ENCODE measurements at regions not wholly inside any gene's neighbourhood (a gene's known extent, or its start where the extent isn't known, plus 50 kb on each side); places are given as distances from the start of the nearest gene placed in this dataset.

DNA sequence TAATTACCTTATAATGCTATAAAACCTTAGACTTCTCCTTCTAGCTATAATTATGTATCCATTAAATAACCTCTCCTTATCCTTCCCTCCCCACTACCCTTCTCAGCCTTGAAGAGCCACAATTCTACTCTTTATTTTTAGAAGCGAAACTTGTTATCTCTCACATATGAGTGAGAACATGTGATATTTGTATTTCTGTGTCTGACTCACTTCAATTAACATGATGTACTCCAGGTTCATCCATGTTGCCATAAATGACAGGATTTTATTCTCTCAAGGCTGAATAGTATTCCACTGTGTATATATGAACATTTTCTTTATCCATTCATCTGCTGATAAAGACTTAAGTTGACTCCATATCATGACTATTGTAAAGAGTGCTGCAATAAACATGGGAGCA, 485.6 kb downstream of the FLRT2 start:
- Histone ChIP-seq H3K4me3 (IDR thresholded peaks at IDR 0.05; ENCODE audit: insufficient read depth, low read depth, low read length) (no peak overlapping the region), H3K4me2 (no peak overlapping the region), H3K27me3 (ENCODE audit: insufficient read depth, low read depth) (no peaks in the 10 kb centered on the region)

GRCh38 chr14:86013641-86014040, 483.7 kb downstream of the FLRT2 start:
- H3K9ac ChIP-seq = no peak overlapping the region
- H3K4me2 ChIP-seq = no peak overlapping the region
- H3K79me2 ChIP-seq (ENCODE audit: insufficient read depth, low read depth) = no peaks in the 10 kb centered on the region

More for the DNA sequence above, 485.6 kb downstream of the FLRT2 start:
- no peaks in the 10 kb centered on the region for H4K20me1 ChIP-seq (ENCODE audit: insufficient read depth)
- TF ChIP-seq, protein P1, sequence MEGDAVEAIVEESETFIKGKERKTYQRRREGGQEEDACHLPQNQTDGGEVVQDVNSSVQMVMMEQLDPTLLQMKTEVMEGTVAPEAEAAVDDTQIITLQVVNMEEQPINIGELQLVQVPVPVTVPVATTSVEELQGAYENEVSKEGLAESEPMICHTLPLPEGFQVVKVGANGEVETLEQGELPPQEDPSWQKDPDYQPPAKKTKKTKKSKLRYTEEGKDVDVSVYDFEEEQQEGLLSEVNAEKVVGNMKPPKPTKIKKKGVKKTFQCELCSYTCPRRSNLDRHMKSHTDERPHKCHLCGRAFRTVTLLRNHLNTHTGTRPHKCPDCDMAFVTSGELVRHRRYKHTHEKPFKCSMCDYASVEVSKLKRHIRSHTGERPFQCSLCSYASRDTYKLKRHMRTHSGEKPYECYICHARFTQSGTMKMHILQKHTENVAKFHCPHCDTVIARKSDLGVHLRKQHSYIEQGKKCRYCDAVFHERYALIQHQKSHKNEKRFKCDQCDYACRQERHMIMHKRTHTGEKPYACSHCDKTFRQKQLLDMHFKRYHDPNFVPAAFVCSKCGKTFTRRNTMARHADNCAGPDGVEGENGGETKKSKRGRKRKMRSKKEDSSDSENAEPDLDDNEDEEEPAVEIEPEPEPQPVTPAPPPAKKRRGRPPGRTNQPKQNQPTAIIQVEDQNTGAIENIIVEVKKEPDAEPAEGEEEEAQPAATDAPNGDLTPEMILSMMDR (conservative IDR thresholded peaks at IDR 0.05; ENCODE audit: low read depth, low read length) = no peak
- H3K4me1 ChIP-seq (ENCODE audit: low read depth, poor library complexity, severe bottlenecking) = no peaks in the 10 kb centered on the region
- no peak overlapping the region for H3K27ac ChIP-seq
- H3K79me2 ChIP-seq (ENCODE audit: insufficient read depth, low read depth) = no peaks in the 10 kb centered on the region
- no peak overlapping the region for H3K9ac ChIP-seq
- no peaks in the 10 kb centered on the region for H3K36me3 ChIP-seq (ENCODE audit: insufficient read depth)
- no peak overlapping the region for H2AFZ ChIP-seq (ENCODE audit: low read depth)

DNA sequence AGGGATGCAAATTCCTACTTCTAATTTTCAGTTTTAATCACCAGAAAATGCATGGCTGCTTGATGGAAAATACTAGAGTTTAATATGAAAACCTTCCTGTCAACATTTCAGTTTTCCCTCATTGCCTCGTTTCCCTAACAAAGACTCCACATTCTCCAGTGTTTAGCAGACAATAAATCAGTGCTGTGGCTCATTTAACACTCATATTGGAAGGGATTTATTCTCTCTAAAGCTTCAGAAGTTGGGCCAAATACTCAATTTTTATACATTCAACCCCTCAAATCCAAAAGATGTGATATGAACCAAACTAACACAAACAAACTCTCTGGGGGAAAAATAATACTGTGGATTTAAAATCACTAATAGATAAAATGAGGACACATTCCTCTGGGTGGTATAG, 482.5 kb downstream of the FLRT2 start:
- no peaks in the 10 kb centered on the region for H3K79me2 ChIP-seq (ENCODE audit: insufficient read depth, low read depth)
- TF ChIP-seq, protein P1 (conservative IDR thresholded peaks at IDR 0.05; ENCODE audit: low read depth, low read length) = no peak
- H3K4me2 ChIP-seq = no peak overlapping the region
- H3K36me3 ChIP-seq (ENCODE audit: insufficient read depth) = no peaks in the 10 kb centered on the region
- no peak overlapping the region for H3K9ac ChIP-seq
- H3K4me3 ChIP-seq (IDR thresholded peaks at IDR 0.05; ENCODE audit: insufficient read depth, low read depth, low read length) = no peak overlapping the region
- H4K20me1 ChIP-seq (ENCODE audit: insufficient read depth) = no peaks in the 10 kb centered on the region
- no peak overlapping the region for H2AFZ ChIP-seq (ENCODE audit: low read depth)
- no peak overlapping the region for H3K27ac ChIP-seq
- H3K4me1 ChIP-seq (ENCODE audit: low read depth, poor library complexity, severe bottlenecking) = no peaks in the 10 kb centered on the region
- H3K27me3 ChIP-seq (ENCODE audit: insufficient read depth, low read depth) = no peaks in the 10 kb centered on the region

More at GRCh38 chr14:86013641-86014040, 483.7 kb downstream of the FLRT2 start:
- H3K36me3 ChIP-seq (ENCODE audit: insufficient read depth) = no peaks in the 10 kb centered on the region
- TF ChIP-seq, protein P1 (conservative IDR thresholded peaks at IDR 0.05; ENCODE audit: low read depth, low read length) = no peak
- no peak overlapping the region for H3K27ac ChIP-seq
- H3K27me3 ChIP-seq (ENCODE audit: insufficient read depth, low read depth) = no peaks in the 10 kb centered on the region
- H4K20me1 ChIP-seq (ENCODE audit: insufficient read depth) = no peaks in the 10 kb centered on the region
- H3K4me3 ChIP-seq (IDR thresholded peaks at IDR 0.05; ENCODE audit: insufficient read depth, low read depth, low read length) = no peak overlapping the region
- H2AFZ ChIP-seq (ENCODE audit: low read depth) = no peak overlapping the region
- H3K4me1 ChIP-seq (ENCODE audit: low read depth, poor library complexity, severe bottlenecking) = no peaks in the 10 kb centered on the region

GRCh38 chr14:86003998-86004397, 474.1 kb downstream of the FLRT2 start:
- no peaks in the 10 kb centered on the region for H3K79me2 ChIP-seq (ENCODE audit: insufficient read depth, low read depth)
- no peak overlapping the region for H3K4me2 ChIP-seq
- no peaks in the 10 kb centered on the region for H3K4me1 ChIP-seq (ENCODE audit: low read depth, poor library complexity, severe bottlenecking)
- H3K27me3 ChIP-seq (ENCODE audit: insufficient read depth, low read depth) = no peaks in the 10 kb centered on the region
- H2AFZ ChIP-seq (ENCODE audit: low read depth) = no peak overlapping the region
- no peak overlapping the region for H3K9ac ChIP-seq
- H3K27ac ChIP-seq = no peak overlapping the region
- H3K36me3 ChIP-seq (ENCODE audit: insufficient read depth) = no peaks in the 10 kb centered on the region
- no peak overlapping the region for H3K4me3 ChIP-seq (IDR thresholded peaks at IDR 0.05; ENCODE audit: insufficient read depth, low read depth, low read length)
- TF ChIP-seq, protein P1 (conservative IDR thresholded peaks at IDR 0.05; ENCODE audit: low read depth, low read length) = no peak
- H4K20me1 ChIP-seq (ENCODE audit: insufficient read depth) = no peaks in the 10 kb centered on the region

Measured in KMS-11 (cell line).